DMS153 treated with DMSO at 0.1 percent for 48 hours (cell line): ENCODE measurements at regions not wholly inside any gene's neighbourhood (a gene's known extent, or its start where the extent isn't known, plus 50 kb on each side); places are given as distances from the start of the nearest gene placed in this dataset.
"Not testable (repeated sequence)": the region's sequence is repeated elsewhere in the genome, so short reads cannot be mapped to it uniquely, and the experiment has no call there.

Experiments
- DNase-seq: peaks from one replicate; lab custom pipeline; 2025; ENCODE audit not compliant: unreplicated experiment; lab: John Stamatoyannopoulos, UW

- no peak for DNase-seq
Observed at GRCh38 chr7:113402005-113402404, 283.7 kb upstream of the SMIM30 start.

GRCh38 chr7:113394856-113395255, 276.5 kb upstream of the SMIM30 start:
- peak; percentile 9 for DNase-seq

GRCh38 chr7:113392841-113393540, 274.6 kb upstream of the SMIM30 start:
- no peak for DNase-seq

GRCh38 chr7:113392421-113392820, 274.1 kb upstream of the SMIM30 start:
- no peak for DNase-seq

- DNase-seq, result no peak
Observed at GRCh38 chr7:113389112-113389646, 270.8 kb upstream of the SMIM30 start.

- DNase-seq, result no peak
Observed at GRCh38 chr7:113383638-113384037, 265.3 kb upstream of the SMIM30 start.

GRCh38 chr7:113379746-113380145, 261.4 kb upstream of the SMIM30 start:
- DNase-seq, result no peak

- no peak for DNase-seq
Observed at GRCh38 chr7:113374955-113375354, 256.6 kb upstream of the SMIM30 start.

GRCh38 chr7:113373863-113374262, 255.5 kb upstream of the SMIM30 start:
- DNase-seq, result no peak

GRCh38 chr7:113371416-113372043, 253.2 kb upstream of the SMIM30 start:
- no peak for DNase-seq

GRCh38 chr7:113370910-113371309, 252.6 kb upstream of the SMIM30 start:
- no peak for DNase-seq

- DNase-seq, result no peak
Observed at GRCh38 chr7:113368256-113368655, 249.9 kb upstream of the SMIM30 start.

GRCh38 chr7:113367041-113367586, 248.8 kb upstream of the SMIM30 start:
- DNase-seq, result no peak

- DNase-seq, result no peak
Observed at GRCh38 chr7:113366122-113366521, 247.8 kb upstream of the SMIM30 start.

- DNase-seq, result no peak
Observed at GRCh38 chr7:113349339-113349738, 231.0 kb upstream of the SMIM30 start.

GRCh38 chr7:113339661-113340060, 221.3 kb upstream of the SMIM30 start:
- no peak for DNase-seq

GRCh38 chr7:113338071-113338696, 219.8 kb upstream of the SMIM30 start:
- no peak for DNase-seq

- not testable (repeated sequence) for DNase-seq
Observed at GRCh38 chr7:113336838-113337237, 218.5 kb upstream of the SMIM30 start.

GRCh38 chr7:113331155-113331898, 213.0 kb upstream of the SMIM30 start:
- DNase-seq, result no peak

- no peak for DNase-seq
Observed at GRCh38 chr7:113321201-113321600, 202.8 kb upstream of the SMIM30 start.

- peak; percentile 38 for DNase-seq
Observed at GRCh38 chr7:113320419-113320818, 202.1 kb upstream of the SMIM30 start.
